Fibroblast of lung (primary cell): ENCODE measurements at regions not wholly inside any gene's neighbourhood (a gene's known extent, or its start where the extent isn't known, plus 50 kb on each side); places are given as distances from the start of the nearest gene placed in this dataset.
A peak's percentile ranks its signal among the peaks of the same experiment; 100 is the strongest.

Experiments used
- DNase-seq, 2 donors: peaks; one replicate each; pipeline versions ENCODE4 v3.0.0 to v3.0.0-alpha.2; 2010; ENCODE audit warnings: low read depth in 2 of 2
- H2AFZ ChIP-seq: 2 replicates; pipeline ENCODE4 v1.5.1; 2012; ENCODE audit warnings: low read length, control low read depth, inconsistent platforms
- H3K27ac ChIP-seq: 2 replicates; pipeline ENCODE4 v1.5.1; 2011; ENCODE audit warnings: low read length, control low read depth; ENCODE audit not compliant: insufficient read depth
- H3K27me3 ChIP-seq: 2 replicates; pipeline ENCODE4 v1.5.1; 2011; ENCODE audit warnings: mild to moderate bottlenecking, low read length; ENCODE audit not compliant: control insufficient read depth, insufficient read depth
- H3K36me3 ChIP-seq: 2 replicates; pipeline ENCODE4 v1.5.1; 2011; ENCODE audit warnings: low read length; ENCODE audit not compliant: control insufficient read depth, insufficient read depth
- H3K4me1 ChIP-seq: 2 replicates; pipeline ENCODE4 v1.5.1; 2011; ENCODE audit warnings: low read length; ENCODE audit not compliant: control insufficient read depth, insufficient read depth; ENCODE audit errors: extremely low read depth
- H3K4me2 ChIP-seq: 2 replicates; pipeline ENCODE4 v1.5.1; 2011; ENCODE audit warnings: low read length, control low read depth; ENCODE audit not compliant: insufficient read depth; ENCODE audit errors: extremely low read depth
- H3K4me3 ChIP-seq, 4 experiments: fragments of 200-600 bp in 1 of 4; sonication (generic) in 1 of 4; replicated peaks in 1 of 4; 2 replicates each; pipeline ENCODE4 v1.5.1; 2011 to 2016; ENCODE audit warnings: low read length in 4 of 4, low read depth in 3 of 4, mild to moderate bottlenecking in 3 of 4, control low read depth in 2 of 4, inconsistent platforms in 1 of 4, mixed read lengths in 1 of 4; ENCODE audit not compliant: insufficient read depth in 1 of 4; ENCODE audit errors: control extremely low read depth in 1 of 4
- H3K79me2 ChIP-seq: 2 replicates; pipeline ENCODE4 v1.5.1; 2012; ENCODE audit warnings: mild to moderate bottlenecking, low read length, inconsistent platforms; ENCODE audit not compliant: control insufficient read depth, insufficient read depth
- H3K9ac ChIP-seq: 2 replicates; pipeline ENCODE4 v1.5.1; 2011; ENCODE audit warnings: mild to moderate bottlenecking, low read length, control low read depth; ENCODE audit not compliant: insufficient read depth
- H3K9me3 ChIP-seq: 2 replicates; pipeline ENCODE4 v1.5.1; 2012; ENCODE audit warnings: low read depth, low read length; ENCODE audit not compliant: control insufficient read depth, insufficient read depth
- H4K20me1 ChIP-seq: 2 replicates; pipeline ENCODE4 v1.5.1; 2011; ENCODE audit warnings: low read length; ENCODE audit not compliant: control insufficient read depth, insufficient read depth; ENCODE audit errors: extremely low read depth
- CTCF ChIP-seq, 2 donors: IDR thresholded peaks in 1 of 2; conservative IDR thresholded peaks in 1 of 2; 1 replicate in 1 of 2; 2 replicates in 1 of 2; pipeline ENCODE4 v1.5.1; 2011 to 2012; ENCODE audit warnings: low read length in 2 of 2, control low read depth in 1 of 2, inconsistent platforms in 1 of 2, low read depth in 1 of 2, mild to moderate bottlenecking in 1 of 2
- EZH2 ChIP-seq: IDR thresholded peaks from 2 replicates; pipeline ENCODE4 v1.5.1; 2012; ENCODE audit warnings: low read length, control low read depth, mild to moderate bottlenecking; ENCODE audit errors: missing control alignments

GRCh38 chr11:128066399-128066798, 521.0 kb downstream of the ETS1 start:
- Histone ChIP-seq H4K20me1 (no peaks in the 10 kb centered on the region), H3K4me2 (no peak overlapping the region), H3K79me2 (no peaks in the 10 kb centered on the region), H3K36me3 (no peaks in the 10 kb centered on the region), H3K9ac (no peak overlapping the region), H3K9me3 (no peaks in the 10 kb centered on the region), H2AFZ (no peak overlapping the region), H3K27me3 (no peaks in the 10 kb centered on the region), H3K27ac (no peak overlapping the region), H3K4me3 (no peak overlapping the region), H3K4me1 (no peaks in the 10 kb centered on the region)
- no peak for DNase-seq
- TF ChIP-seq EZH2 = no peak
- no peak for TF ChIP-seq CTCF (conservative IDR thresholded peaks at IDR 0.05 in 1 of 2, IDR thresholded peaks at IDR 0.05 in 1 of 2; ENCODE audit: low read depth in 1 of 2, low read length in 2 of 2)

- TF ChIP-seq CTCF (conservative IDR thresholded peaks at IDR 0.05 in 1 of 2, IDR thresholded peaks at IDR 0.05 in 1 of 2; ENCODE audit: low read depth in 1 of 2, low read length in 2 of 2) (no peak), EZH2 (no peak)
- no peak overlapping the region for H3K9ac ChIP-seq
- H3K36me3 ChIP-seq = no peaks in the 10 kb centered on the region
- no peak overlapping the region for H3K4me3 ChIP-seq
- DNase-seq = peak; percentile 74 to 98
- H2AFZ ChIP-seq = no peak overlapping the region
- no peak overlapping the region for H3K27ac ChIP-seq
- no peaks in the 10 kb centered on the region for H3K4me1 ChIP-seq
- H3K27me3 ChIP-seq = no peaks in the 10 kb centered on the region
- H3K79me2 ChIP-seq = no peaks in the 10 kb centered on the region
- no peaks in the 10 kb centered on the region for H4K20me1 ChIP-seq
- H3K9me3 ChIP-seq = no peaks in the 10 kb centered on the region
- no peak overlapping the region for H3K4me2 ChIP-seq
These were observed 526.0 kb downstream of the ETS1 start for GRCh38 chr11:128061281-128061871.

GRCh38 chr11:128058580-128059208, 528.7 kb downstream of the ETS1 start:
- Histone ChIP-seq H2AFZ (no peak overlapping the region), H3K36me3 (no peaks in the 10 kb centered on the region), H3K4me1 (no peaks in the 10 kb centered on the region), H3K4me2 (no peak overlapping the region), H4K20me1 (no peaks in the 10 kb centered on the region), H3K9me3 (no peaks in the 10 kb centered on the region), H3K4me3 (no peak overlapping the region), H3K79me2 (no peaks in the 10 kb centered on the region), H3K9ac (no peak overlapping the region), H3K27me3 (no peaks in the 10 kb centered on the region), H3K27ac (no peak overlapping the region)
- no peak for TF ChIP-seq CTCF (conservative IDR thresholded peaks at IDR 0.05 in 1 of 2, IDR thresholded peaks at IDR 0.05 in 1 of 2; ENCODE audit: low read depth in 1 of 2, low read length in 2 of 2)
- no peak for TF ChIP-seq EZH2
- DNase-seq = no peak
